ENCODE measurements at regions not wholly inside any gene's neighbourhood (a gene's known extent, or its start where the extent isn't known, plus 50 kb on each side); places are given as distances from the start of the nearest gene placed in this dataset.

- DNase-seq (ENCODE audit: low read depth in 2 of 2): no peak
Observed at GRCh38 chr10:111200505-111201186, 123.8 kb downstream of the ADRA2A start.

DNA sequence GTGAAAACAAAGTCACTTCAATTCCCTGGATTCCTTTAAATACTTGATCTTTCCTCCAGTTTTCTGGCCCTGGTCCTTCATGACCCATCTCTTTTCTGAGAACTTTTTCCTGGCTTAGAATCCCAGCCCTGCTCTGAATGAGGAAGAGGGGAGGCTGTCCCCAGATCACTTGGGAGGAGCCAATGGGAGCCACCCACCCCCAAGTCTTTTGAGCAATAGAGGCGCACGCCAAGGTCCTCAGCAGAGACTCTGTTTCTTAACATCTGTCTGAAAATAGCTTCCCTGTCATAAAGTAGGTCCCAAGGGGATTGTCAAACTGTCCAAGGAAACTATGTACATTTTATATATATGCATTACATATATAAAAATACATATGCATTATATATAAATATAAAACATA lies 126.8 kb downstream of the ADRA2A start:
- no peak for DNase-seq (ENCODE audit: low read depth in 2 of 2)

DNA sequence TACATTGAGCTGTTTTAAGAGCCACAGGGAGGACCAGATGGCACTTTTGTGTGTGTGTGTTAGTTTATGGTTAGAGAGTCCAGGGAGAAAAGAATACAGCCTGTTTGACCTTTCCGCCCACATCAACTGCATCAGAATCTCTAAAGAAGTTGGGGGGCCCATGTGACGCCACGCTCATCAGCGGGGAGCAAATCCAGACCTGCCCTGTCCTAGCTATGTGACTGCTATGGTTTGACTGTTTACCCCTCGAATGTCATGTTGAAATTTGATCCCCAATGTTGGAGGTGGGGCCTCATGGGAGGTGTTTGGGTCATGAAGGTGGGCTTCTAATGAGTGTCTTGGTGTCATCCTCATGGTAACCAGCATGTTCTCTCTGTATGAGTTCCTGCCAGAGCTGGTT lies 128.0 kb downstream of the ADRA2A start:
- no peak for DNase-seq (ENCODE audit: low read depth in 2 of 2)

DNA sequence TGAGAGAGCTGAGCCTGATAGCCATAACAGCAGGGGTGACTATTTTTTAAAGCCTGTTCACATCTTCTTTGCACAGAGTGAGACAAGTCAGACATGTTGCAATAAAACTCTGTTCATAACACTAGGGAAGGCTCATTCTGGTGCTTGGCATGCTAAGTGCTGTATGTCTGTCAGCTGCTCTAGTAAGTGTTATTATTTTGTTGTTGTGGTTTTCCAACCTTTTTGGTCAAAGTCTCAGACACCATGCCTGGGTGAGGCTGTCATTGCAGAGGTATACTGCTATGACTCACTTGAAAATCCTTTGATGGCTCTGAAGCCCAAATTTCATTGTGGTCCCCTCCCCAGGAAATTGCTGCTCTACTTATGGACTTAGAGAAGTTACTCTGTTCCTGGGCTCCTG lies 129.7 kb downstream of the ADRA2A start:
- DNase-seq (ENCODE audit: low read depth in 2 of 2): no peak

GRCh38 chr10:111207500-111207899 lies 130.7 kb downstream of the ADRA2A start:
- DNase-seq (ENCODE audit: low read depth in 2 of 2): peak in 1 of 2 donors; percentile 11

DNA sequence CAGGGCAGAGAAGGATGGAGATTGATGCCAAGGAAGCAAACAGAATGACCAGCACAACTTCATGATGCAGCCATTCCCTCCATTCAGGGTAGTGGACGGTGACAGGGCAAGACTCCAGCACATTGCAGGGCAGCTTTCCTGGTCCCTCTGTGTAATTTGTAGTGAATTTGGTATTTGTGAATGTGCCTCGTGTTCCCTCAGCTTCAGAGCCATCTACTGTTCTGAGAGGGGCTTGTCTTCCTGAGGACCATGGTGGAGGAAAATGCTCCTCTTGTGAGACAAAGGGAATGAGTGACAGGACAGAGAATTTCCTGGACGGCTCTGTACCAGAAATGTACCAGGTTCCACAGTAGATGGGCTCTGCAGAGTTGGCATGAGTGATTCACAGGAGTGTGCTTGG lies 132.1 kb downstream of the ADRA2A start:
- DNase-seq (ENCODE audit: low read depth in 2 of 2): no peak

GRCh38 chr10:111209692-111210091 lies 132.9 kb downstream of the ADRA2A start:
- DNase-seq (ENCODE audit: low read depth in 2 of 2): no peak

DNA sequence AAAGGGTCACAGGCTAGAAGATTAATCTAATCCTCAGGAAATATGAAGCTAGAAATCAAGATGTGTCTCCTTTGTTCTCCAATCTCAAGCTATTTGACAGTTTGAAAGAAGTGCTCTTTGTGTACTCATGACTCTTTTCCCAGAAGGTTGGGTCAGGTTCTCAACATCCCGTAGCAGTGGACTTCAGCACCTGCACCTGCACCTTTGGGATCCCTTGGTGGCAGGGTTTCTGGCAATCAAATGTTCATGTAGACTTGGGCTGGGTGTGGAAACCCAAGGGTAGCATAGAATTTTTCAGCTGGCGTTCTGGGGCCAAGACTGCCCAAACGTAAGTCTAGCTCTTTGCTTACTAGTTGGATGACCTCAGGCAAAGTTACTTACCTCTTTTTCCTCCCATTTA lies 134.4 kb downstream of the ADRA2A start:
- no peak for DNase-seq (ENCODE audit: low read depth in 2 of 2)

GRCh38 chr10:111211706-111212105 lies 134.9 kb downstream of the ADRA2A start:
- no peak for DNase-seq (ENCODE audit: low read depth in 2 of 2)

DNA sequence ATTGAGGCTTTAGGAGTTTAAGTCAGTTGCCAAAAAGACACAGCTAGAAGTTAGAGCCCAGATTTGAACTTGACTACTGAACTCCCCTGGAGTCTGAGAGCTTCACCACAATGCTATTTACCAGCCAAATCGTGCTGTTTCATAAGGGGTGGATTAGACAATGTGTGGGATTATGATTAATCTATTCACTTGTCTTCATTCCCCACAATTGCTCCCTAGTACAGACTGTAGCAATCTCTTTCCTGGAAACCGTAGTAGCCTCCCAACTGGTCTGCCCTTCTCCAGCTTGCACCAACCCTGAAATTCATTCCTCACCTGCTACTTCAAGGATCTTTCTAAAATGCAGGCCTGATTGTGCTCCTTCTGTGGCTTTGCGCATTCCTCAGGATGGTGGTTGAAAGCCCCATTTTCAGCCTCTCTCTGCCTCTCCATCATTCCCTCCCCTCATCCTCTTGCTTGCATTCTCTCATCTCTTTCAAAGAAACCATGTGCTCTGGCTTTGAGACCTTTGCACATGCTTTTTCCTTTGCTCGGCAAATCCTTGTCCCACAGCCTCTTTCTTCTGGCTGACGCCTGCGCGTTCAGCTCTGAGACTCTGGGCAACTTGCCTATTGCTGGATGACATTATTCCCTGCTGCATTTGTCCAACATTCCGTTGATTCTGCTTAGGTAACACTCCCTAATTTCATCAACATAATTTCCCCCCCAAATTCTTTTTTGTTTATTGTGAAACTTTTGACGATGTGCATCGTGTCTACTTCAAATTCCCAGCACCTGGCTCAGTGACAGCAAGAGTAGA lies 145.1 kb downstream of the ADRA2A start:
- no peak for DNase-seq (ENCODE audit: low read depth in 2 of 2)

DNA sequence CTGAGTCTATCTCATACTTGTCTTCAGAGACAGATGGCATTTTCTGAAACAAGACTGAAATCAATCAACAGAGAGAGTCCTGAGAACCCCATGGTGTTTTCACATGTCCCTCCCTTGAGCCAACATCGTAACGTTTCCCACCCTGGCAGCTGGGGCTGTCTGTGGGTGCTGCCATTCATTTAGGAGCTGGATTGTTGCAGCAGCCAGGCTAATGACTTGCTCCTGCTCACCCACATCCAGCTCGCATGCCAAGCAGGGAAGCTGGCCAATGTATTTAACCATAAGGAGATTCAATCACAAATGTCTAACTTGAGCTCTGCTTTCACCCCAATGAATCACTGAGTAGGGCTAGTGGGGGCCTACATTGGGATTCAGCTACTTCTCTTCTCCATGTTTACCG lies 146.1 kb downstream of the ADRA2A start:
- DNase-seq (ENCODE audit: low read depth in 2 of 2): no peak

DNA sequence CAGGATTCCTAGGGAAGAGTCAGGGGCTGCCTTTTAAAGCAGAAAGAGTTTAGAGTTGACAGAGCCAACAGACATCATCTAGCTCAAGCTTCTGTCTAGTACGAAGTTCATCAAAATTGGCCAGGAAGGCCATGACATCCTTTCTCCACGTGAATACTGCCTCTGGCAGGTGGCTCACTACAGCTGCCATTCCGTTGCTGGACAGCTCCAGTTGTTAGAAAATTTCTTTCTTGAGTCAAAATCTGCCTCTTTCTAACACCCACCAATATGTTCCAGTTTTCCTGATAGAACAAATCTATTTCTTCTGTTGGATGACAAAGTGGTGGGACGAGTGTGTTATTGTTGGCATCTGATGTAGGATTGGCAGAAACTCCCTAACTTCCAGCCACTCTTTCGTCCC lies 154.9 kb downstream of the ADRA2A start:
- no peak for DNase-seq (ENCODE audit: low read depth in 2 of 2)

- no peak for DNase-seq (ENCODE audit: low read depth in 2 of 2)
Observed at GRCh38 chr10:111233439-111233838, 156.6 kb downstream of the ADRA2A start.

DNA sequence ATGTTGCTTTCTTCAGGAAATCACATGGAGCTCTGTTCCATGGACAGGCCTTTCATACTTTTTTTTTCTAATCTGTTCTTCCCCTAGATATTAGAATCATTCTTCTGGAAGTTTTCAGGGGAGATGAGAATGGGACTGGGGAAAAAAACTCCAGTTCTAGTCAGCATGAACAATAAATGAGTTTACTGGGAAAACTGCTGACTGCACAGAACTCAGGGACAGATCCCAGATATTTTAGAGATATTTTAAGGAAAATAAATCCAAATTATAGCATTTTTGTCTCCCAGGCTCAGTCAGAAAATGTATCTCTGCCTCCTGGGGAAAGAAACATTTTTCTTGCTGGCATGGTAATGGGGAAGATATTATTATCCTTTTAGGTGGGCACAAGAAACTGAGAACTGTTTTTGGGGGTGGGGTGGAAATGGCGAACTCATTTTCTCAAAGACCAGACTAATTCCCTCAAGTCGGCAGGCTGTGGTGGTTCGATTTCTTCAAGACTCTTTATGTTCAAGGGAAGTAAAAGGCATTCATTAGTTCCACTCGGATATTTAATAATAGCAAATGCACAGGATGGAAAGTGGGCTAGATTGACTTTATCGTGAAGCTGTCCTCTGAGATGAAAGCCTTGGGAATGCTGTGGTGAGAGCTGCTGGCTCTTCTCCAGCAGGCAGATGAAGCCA lies 157.5 kb downstream of the ADRA2A start:
- DNase-seq (ENCODE audit: low read depth in 2 of 2): no peak

DNA sequence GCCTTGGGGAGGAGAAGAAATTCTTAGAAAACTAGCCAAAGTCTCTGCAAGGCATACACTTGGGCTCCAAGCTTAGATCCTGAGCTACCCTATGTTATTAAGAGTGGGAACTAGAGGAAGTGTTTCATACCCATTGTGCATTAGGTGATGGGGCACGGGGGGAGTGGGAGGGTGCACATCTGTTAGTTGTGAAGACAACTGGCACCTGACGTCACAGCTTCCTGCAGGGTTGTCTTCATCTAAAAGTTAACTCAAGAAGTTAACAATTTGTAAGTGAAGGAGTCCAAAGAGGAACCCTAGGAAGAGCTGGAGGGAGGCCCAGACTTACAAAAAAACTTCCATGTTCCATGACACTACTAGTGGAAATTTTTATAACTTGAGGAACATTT lies 158.1 kb downstream of the ADRA2A start:
- no peak for DNase-seq (ENCODE audit: low read depth in 2 of 2)

DNA sequence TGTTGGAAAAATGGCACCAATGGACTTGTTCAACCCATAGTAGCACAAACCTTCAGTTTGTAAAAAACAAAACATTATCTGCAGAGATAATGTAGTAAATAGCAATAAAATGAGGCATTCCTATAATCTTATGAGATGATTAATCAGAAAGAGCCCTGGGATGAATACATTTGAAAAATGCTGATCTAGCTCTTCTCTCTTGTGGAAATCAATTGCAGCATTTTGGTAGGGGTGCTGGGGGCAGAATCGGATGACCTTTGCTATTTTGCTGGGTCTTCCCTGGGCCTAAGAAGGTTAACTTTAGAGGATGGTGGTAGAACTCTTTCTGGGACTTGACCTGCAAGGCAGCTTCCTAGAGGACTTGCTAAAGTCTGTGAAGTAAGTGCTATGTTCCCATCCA lies 163.5 kb downstream of the ADRA2A start:
- no peak for DNase-seq (ENCODE audit: low read depth in 2 of 2)

- DNase-seq (ENCODE audit: low read depth in 2 of 2): no peak
Observed at GRCh38 chr10:111243126-111243525, 166.3 kb downstream of the ADRA2A start.

DNA sequence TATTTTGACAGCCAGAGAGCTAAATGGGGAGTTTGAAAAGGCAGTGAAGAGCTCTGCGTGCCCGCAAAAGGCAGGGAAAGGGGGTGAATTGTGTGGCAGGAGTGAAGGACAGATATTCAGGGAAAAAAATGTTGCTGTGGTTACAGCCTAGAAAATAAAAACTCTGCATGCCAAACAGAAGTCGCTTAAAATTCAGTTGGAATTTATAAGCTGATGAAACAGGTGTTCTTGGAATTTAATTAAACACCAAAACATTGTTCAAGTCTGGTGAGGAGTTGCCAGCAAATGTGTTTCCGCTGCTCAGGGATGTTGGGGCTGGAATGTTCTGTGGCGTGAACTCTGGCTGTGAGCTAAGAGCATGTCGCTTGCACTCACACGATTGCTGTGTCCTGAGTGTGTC lies 169.3 kb downstream of the ADRA2A start:
- DNase-seq (ENCODE audit: low read depth in 2 of 2): no peak

DNA sequence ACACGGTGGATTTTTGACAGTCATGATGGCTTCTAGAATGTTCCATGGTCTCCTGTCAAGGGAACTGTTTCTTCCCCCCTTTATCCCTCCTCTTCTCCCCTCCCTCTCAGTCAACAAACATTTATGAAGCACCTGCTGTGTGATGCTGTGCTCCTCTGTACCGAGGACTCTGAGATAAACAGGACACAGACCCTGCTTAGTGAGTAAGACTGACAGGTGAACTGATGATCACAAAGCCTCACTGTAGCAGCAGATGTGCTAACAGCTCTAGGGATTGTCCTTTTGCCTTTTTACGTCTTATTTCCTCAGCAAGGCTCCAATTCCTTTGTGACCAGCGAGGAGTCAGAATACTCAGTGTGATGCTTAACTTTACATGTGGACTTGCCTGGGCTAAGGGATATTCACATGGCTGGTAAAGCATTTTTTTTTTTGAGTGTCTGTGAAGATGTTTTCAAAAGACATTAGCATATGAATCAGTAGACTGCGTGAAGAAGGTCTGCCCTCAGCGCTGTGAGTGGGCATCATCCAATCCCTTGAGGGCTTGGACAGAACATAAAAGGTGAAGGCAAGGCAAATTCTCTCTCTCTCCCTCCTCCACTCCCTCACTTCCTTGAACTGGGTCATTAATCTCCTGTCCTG lies 170.1 kb downstream of the ADRA2A start:
- DNase-seq (ENCODE audit: low read depth in 2 of 2): no peak

DNA sequence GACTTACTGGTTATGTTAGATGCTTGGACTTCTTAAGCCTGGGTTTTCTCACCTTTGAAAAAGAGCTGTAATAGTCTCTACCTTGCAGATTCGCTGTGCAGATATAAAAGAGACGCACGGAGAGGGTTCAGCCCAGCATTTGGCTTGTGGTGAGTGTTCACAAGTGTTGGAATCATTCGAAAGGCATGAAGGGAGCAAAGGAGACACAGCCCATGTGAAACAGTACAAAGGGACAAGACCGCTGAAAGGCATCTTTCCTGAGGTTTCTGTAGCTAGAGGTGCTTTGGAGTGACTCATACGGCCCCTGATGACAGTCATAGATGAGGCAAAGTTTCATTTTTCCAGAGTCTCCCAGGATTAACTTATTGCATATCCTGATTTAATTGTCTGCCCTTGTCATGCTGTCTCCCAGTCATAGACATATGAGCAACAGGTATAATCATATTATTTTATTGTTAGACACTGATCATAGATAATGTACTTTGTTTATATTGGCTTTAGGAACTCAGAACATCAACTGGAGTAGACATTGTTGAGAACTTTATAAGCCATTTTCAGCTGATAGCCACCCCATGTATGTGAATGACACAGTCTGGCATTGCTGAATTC lies 171.1 kb downstream of the ADRA2A start:
- no peak for DNase-seq (ENCODE audit: low read depth in 2 of 2)

DNA sequence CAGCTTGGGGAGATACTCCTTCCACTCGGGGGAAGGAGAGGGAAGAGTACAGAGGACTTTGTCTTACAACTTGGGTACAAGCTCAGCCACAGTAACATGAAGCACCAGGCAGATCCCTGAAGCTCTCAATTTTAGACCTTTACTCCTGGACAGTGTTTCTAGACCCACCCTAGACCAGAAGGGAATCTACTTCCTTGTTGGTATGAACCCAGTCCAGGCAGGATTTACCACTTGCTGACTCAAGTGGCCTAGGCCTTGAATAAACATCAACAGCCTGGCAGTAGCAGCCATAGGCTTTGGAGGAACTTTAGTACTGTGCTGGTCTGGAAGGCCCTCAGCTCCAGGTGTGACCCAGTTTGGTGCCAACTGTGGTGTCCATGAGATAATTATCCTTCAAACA lies 173.1 kb downstream of the ADRA2A start:
- no peak for DNase-seq (ENCODE audit: low read depth in 2 of 2)

GRCh38 chr10:111261081-111261615 lies 184.3 kb downstream of the ADRA2A start:
- no peak for DNase-seq (ENCODE audit: low read depth in 2 of 2)
